ENCODE measurements at regions not wholly inside any gene's neighbourhood (a gene's known extent, or its start where the extent isn't known, plus 50 kb on each side); places are given as distances from the start of the nearest gene placed in this dataset.
"Not testable (repeated sequence)": the region's sequence is repeated elsewhere in the genome, so short reads cannot be mapped to it uniquely, and the experiment has no call there.

DNA sequence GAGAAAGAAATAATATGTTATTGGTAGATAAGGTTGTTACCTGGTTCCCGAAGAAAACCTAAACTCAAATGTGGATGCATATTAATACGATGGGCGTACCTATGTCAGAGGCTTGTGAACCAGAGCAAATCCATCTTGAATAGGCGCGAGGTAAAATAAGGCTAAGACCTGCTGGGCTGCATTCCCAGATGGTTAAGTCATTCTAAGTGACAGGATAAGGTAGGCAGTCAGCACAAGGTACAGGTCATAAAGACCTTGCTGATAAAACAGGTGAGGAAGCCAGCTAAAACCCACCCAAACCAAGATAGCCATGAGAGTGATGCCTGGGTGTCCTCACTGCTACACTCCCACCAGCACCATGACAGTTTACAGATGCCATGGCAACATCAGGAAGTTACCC lies 1400.1 kb downstream of the CDH8 start:
- no peak for ATAC-seq
- no peak for DNase-seq
- no peak overlapping the region for H3K27ac Mint-ChIP-seq
- no peak overlapping the region for H3K4me3 Mint-ChIP-seq
- no peaks in the 10 kb centered on the region for H3K9me3 ChIP-seq (ENCODE audit: control insufficient read depth, low read length, poor library complexity, severe bottlenecking)
- no peaks in the 10 kb centered on the region for H3K27me3 Mint-ChIP-seq
- no peaks in the 10 kb centered on the region for H3K36me3 Mint-ChIP-seq (ENCODE audit: low read depth)
- no peaks in the 10 kb centered on the region for H3K4me1 Mint-ChIP-seq

DNA sequence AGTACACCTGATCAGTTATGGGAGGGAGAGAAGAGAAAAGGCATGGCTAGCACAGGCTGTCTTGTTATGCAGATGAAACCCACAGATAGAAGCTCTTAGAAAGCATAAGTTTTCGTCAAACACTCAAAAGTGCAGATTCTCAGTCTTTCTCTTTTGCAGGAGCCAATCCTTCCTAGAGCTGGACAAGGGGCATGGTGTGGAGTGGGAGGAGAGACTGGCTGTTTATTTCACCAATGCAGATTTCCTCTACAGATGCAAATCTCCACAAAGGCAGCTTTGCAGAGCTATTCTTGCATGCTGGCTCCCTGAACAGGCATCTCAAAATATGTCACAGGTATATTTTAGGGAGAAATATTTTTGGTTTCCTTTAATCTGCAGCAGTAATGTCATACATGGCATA lies 1400.7 kb downstream of the CDH8 start:
- DNase-seq: no peak
- H3K27me3 Mint-ChIP-seq: no peaks in the 10 kb centered on the region
- no peak overlapping the region for H3K4me3 Mint-ChIP-seq
- peaks cover 2% of the 10 kb centered on the region for H3K9me3 ChIP-seq (ENCODE audit: control insufficient read depth, low read length, poor library complexity, severe bottlenecking)
- H3K36me3 Mint-ChIP-seq (ENCODE audit: low read depth): no peaks in the 10 kb centered on the region
- no peak overlapping the region for H3K27ac Mint-ChIP-seq
- no peaks in the 10 kb centered on the region for H3K4me1 Mint-ChIP-seq
- no peak for ATAC-seq

DNA sequence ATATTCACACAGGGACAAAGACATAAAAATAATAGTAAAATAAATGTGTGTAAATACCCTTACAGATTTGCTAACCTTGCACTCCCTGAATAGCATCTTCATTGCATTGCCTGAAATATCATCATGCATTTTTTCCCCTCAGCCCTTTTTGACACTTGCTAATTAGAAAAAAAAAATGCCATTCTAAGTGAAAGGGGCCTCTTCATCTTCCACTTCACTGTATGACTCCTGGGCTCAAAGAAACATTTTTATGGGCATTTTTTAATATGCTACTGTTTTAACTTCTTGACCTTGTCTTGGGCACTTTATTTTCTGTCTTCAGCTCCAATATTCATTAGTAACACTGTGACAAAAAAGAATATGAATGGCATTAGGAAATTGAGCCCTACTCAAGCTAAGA lies 1424.4 kb downstream of the CDH8 start:
- Mint-ChIP-seq H3K27me3 (no peaks in the 10 kb centered on the region), H3K4me1 (no peaks in the 10 kb centered on the region), H3K27ac (no peak overlapping the region), H3K36me3 (ENCODE audit: low read depth) (no peaks in the 10 kb centered on the region), H3K4me3 (no peak overlapping the region)
- DNase-seq: no peak
- H3K9me3 ChIP-seq (ENCODE audit: control insufficient read depth, low read length, poor library complexity, severe bottlenecking): no peaks in the 10 kb centered on the region
- no peak for ATAC-seq

DNA sequence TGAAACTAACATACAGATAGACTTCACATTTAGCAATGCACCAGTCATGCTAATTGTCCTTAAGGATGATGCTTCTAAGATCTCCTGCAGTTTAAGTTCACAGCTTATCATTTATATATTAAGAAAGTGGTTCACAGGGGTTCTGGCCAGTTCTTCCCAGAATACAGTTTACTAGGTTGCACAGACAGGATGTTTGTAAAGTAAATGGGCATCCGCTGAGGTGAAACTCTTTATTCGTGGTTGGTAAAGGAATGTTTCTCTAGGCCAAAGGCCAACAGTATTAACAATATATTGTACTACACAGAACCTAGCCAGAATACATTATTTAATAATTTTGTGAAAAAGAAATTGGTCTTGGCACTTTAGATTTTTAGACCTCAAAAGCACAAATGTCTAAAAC lies 1427.3 kb downstream of the CDH8 start:
- H3K9me3 ChIP-seq (ENCODE audit: control insufficient read depth, low read length, poor library complexity, severe bottlenecking): no peaks in the 10 kb centered on the region
- DNase-seq: no peak
- Mint-ChIP-seq H3K36me3 (ENCODE audit: low read depth) (no peaks in the 10 kb centered on the region), H3K4me3 (no peak overlapping the region), H3K27me3 (no peaks in the 10 kb centered on the region), H3K27ac (no peak overlapping the region), H3K4me1 (no peaks in the 10 kb centered on the region)
- no peak for ATAC-seq

DNA sequence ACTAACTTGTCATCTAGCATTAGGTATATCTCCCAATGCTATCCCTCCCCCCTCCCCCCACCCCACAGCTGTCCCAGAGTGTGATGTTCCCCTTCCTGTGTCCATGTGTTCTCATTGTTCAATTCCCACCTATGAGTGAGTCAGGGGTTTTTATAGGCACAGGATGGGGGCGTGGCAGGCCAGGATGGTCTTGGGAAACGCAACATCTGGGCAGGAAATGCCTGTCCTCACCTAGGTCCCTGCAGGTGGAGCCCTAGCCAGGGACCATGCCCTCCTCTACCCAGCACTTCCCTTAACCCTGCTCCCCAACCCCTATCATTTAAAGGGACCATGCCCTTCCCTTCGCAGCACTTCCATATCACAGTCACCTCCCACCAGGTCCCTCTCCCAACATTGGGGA lies 1430.6 kb downstream of the CDH8 start:
- H3K4me1 Mint-ChIP-seq; H3K27me3 Mint-ChIP-seq; ATAC-seq; H3K36me3 Mint-ChIP-seq (ENCODE audit: low read depth); H3K9me3 ChIP-seq (ENCODE audit: control insufficient read depth, low read length, poor library complexity, severe bottlenecking); H3K4me3 Mint-ChIP-seq; H3K27ac Mint-ChIP-seq; DNase-seq: not testable (repeated sequence)

DNA sequence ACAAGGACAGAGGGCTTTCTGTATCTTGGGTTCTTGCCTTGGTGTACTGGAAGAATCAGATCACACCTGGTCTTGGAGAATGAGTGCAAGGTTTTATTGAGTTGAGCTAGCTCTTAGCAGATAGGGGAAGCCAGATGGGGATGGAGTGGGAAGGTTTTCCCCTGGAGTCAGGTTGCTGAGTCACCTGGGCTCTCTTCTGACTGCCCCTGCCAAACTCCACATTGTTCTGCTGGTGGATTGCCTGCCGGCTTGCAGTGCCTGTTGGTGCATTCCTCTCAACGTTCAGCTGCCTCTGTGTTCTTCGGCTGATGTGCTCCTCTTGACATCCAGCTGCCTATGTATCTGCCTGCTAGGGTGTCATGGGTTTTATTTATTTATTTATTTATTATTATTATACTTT lies 1431.1 kb downstream of the CDH8 start:
- H3K36me3 Mint-ChIP-seq (ENCODE audit: low read depth): no peaks in the 10 kb centered on the region
- no peaks in the 10 kb centered on the region for H3K27me3 Mint-ChIP-seq
- H3K27ac Mint-ChIP-seq: no peak overlapping the region
- H3K9me3 ChIP-seq (ENCODE audit: control insufficient read depth, low read length, poor library complexity, severe bottlenecking): no peaks in the 10 kb centered on the region
- ATAC-seq (no peak), DNase-seq (no peak)
- no peaks in the 10 kb centered on the region for H3K4me1 Mint-ChIP-seq
- no peak overlapping the region for H3K4me3 Mint-ChIP-seq

DNA sequence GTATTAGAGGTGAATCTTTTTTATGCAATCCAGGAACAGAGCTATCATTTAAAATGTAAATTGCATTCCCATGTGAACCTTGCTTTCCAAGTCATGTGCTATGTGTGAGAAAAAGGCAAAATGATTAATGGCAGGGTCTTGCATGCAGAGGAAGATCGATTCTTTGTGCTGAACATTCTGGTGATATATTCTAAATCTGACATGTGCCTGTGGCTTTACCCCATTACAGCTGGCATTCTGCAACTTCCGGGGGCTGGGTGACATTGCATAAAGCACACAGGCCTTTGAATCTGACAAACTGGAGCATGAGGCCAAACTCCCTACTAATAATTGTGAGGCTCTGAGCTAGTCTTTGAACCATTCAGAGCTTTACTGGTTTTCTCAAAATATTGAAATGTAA lies 1449.7 kb downstream of the CDH8 start:
- DNase-seq: no peak
- Mint-ChIP-seq H3K4me3 (no peak overlapping the region), H3K27ac (no peak overlapping the region), H3K4me1 (no peaks in the 10 kb centered on the region), H3K27me3 (no peaks in the 10 kb centered on the region), H3K36me3 (ENCODE audit: low read depth) (no peaks in the 10 kb centered on the region)
- H3K9me3 ChIP-seq (ENCODE audit: control insufficient read depth, low read length, poor library complexity, severe bottlenecking): peaks cover 2% of the 10 kb centered on the region
- ATAC-seq: no peak

DNA sequence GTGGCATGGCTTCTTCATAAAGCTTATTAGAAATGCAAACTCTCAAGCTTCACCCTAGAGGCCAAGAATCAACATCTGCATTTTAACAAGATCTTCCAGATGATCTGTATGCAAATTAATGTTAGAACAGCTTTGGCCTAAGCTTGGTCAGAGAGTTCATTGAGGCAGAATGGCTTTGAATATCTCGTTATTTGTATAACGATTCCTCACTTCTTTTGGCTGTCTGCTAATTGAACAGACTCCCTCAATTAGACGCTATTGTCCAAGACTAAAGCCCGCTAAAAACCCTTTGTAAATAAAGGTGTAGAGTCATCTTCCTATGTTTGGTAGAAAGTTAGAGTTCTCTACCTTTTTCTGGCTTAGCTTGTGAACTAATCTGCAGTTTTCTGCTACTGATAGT lies 1453.7 kb downstream of the CDH8 start:
- DNase-seq (no peak), ATAC-seq (no peak)
- no peak overlapping the region for H3K27ac Mint-ChIP-seq
- no peaks in the 10 kb centered on the region for H3K36me3 Mint-ChIP-seq (ENCODE audit: low read depth)
- no peak overlapping the region for H3K4me3 Mint-ChIP-seq
- no peaks in the 10 kb centered on the region for H3K4me1 Mint-ChIP-seq
- peaks cover 2% of the 10 kb centered on the region for H3K9me3 ChIP-seq (ENCODE audit: control insufficient read depth, low read length, poor library complexity, severe bottlenecking)
- H3K27me3 Mint-ChIP-seq: no peaks in the 10 kb centered on the region

DNA sequence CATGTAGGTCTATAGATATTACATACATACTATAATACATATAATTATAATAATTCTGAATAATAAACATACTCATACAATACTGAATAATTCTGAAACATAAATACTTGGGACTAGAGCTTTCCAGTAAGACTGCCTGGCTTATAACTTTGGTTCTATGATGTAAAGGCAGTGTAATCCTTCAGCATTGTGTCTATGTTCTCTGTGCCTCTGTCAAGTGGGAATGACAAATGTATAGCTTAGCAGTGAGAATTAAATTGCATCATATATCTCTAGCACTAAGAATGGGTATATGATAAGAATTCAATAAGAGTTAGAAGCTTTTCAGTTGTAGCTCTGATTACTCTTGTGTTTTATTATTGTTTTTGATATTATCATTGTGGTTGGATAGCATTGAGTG lies 1469.3 kb downstream of the CDH8 start:
- H3K4me3 Mint-ChIP-seq: no peak overlapping the region
- H3K9me3 ChIP-seq (ENCODE audit: control insufficient read depth, low read length, poor library complexity, severe bottlenecking): no peaks in the 10 kb centered on the region
- no peaks in the 10 kb centered on the region for H3K4me1 Mint-ChIP-seq
- H3K27ac Mint-ChIP-seq: no peak overlapping the region
- DNase-seq (no peak), ATAC-seq (no peak)
- H3K36me3 Mint-ChIP-seq (ENCODE audit: low read depth): no peaks in the 10 kb centered on the region
- no peaks in the 10 kb centered on the region for H3K27me3 Mint-ChIP-seq

DNA sequence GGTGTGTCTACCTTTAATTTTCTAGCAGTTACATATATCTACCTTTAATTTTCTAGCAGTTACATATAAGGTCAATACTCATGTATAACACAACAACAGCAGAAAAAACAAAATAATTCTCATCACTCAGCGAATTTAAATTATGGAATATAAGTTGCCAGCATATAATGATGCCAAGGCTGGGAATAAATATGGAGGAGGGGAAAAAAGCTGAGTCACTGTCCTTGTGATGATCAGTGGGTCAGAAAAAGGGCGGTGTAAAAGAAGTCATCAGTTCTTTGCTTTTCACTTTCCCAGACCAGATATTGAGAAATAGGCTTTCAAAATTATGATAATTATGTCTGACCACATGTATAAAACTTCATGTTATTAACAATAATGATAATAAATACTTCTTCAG lies 1471.7 kb downstream of the CDH8 start:
- no peak for ATAC-seq
- H3K9me3 ChIP-seq (ENCODE audit: control insufficient read depth, low read length, poor library complexity, severe bottlenecking): no peaks in the 10 kb centered on the region
- Mint-ChIP-seq H3K27ac (no peak overlapping the region), H3K27me3 (no peaks in the 10 kb centered on the region), H3K4me3 (no peak overlapping the region), H3K36me3 (ENCODE audit: low read depth) (no peaks in the 10 kb centered on the region), H3K4me1 (no peaks in the 10 kb centered on the region)
- no peak for DNase-seq

DNA sequence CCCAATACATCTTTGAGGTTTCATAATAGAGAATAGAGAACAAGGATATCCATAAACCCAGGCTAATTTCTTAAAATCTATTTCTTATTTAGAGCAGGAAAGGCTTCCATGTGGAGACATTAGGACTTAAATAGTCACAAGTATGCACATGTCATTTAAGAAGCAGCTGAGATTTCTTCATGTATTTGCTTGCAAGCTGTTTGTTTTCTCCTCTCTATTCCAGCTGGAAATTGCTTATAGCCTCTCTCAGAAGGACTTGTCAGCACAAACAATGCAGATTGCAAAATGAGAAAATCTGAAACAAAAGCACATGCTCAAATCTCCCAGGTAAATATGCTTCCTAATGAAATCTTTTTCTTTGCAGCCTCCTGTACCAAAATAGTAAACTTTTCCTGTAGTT lies 1473.1 kb downstream of the CDH8 start:
- Mint-ChIP-seq H3K36me3 (ENCODE audit: low read depth) (no peaks in the 10 kb centered on the region), H3K4me1 (no peaks in the 10 kb centered on the region), H3K27me3 (no peaks in the 10 kb centered on the region), H3K27ac (no peak overlapping the region), H3K4me3 (no peak overlapping the region)
- ATAC-seq: no peak
- no peak for DNase-seq
- peaks cover under 1% of the 10 kb centered on the region for H3K9me3 ChIP-seq (ENCODE audit: control insufficient read depth, low read length, poor library complexity, severe bottlenecking)

DNA sequence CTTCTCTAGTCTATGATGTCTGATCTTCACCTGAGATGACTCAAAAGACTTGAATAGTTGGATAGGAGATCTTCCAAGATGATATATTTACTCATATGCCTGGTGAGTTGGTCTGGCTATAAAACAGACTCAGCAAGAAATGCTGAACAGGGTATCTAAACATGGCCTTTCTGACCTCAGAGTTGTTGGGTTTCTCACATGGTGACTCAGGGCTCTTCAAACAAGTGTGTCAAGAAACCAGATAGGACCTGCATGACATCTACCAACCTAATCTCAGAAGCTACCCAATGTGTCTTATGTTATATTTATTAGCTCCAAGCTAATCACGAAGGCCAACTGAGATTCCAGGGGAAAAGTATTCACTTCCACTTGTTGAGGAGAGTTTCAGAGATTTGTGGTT lies 1477.3 kb downstream of the CDH8 start:
- no peak for DNase-seq
- Mint-ChIP-seq H3K36me3 (ENCODE audit: low read depth) (no peaks in the 10 kb centered on the region), H3K27ac (no peak overlapping the region), H3K27me3 (no peaks in the 10 kb centered on the region), H3K4me3 (no peak overlapping the region), H3K4me1 (no peaks in the 10 kb centered on the region)
- ATAC-seq: no peak
- peaks cover 4% of the 10 kb centered on the region for H3K9me3 ChIP-seq (ENCODE audit: control insufficient read depth, low read length, poor library complexity, severe bottlenecking)

DNA sequence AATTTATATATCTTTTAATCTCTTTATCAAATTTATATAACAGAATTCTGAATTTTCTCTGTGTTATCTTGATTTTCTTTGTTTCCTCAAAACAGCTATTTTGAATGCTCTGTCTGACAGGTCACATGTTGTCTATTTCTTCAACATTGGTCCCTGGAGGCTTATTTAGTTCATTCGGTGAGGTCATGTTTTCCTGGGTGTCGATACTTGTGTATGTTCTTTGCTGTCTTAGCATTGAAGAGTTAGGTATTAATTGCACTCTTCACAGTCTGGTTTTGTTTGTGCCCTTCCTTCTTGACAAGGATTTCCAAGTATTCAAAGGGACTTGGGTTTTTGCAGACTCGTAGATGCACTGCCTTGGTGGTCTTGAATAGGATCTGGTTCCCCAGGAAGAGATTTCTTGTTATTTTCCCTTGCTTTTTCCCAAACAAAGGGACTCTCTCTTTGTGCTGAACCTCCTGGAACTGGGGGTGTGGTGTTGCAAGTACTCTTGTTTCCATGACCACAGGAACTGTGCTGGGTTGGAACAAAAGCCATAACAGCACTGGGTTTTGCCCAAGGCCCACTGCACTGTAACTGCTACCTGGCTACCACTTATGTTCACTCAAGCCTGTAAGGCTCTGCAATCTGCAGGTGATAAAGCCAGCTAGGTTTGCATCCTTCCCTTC lies 1483.0 kb downstream of the CDH8 start:
- H3K27ac Mint-ChIP-seq: no peak overlapping the region
- H3K9me3 ChIP-seq (ENCODE audit: control insufficient read depth, low read length, poor library complexity, severe bottlenecking): peaks cover 4% of the 10 kb centered on the region
- no peaks in the 10 kb centered on the region for H3K4me1 Mint-ChIP-seq
- no peak overlapping the region for H3K4me3 Mint-ChIP-seq
- no peaks in the 10 kb centered on the region for H3K36me3 Mint-ChIP-seq (ENCODE audit: low read depth)
- ATAC-seq: no peak
- no peaks in the 10 kb centered on the region for H3K27me3 Mint-ChIP-seq
- DNase-seq: no peak

DNA sequence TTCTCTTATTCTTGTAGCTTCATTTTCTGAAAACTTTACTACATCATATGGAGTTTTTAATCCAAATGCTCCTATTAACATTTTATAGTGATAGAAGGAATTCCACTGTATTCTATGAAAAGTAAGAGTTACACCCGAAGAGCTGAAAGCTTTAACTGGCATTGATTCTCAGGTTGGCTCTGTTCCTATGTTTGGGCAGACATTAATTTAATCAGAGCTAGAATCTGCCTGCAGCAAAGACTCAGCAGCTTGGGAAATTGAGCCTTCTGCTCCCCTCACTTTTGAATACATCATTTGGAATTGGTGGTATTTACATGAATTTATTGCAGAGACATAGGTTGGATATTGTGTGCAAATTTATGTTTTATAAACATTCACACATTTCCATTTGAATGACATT lies 1494.7 kb downstream of the CDH8 start:
- Mint-ChIP-seq H3K4me3 (no peak overlapping the region), H3K27ac (no peak overlapping the region), H3K36me3 (ENCODE audit: low read depth) (no peaks in the 10 kb centered on the region), H3K4me1 (no peaks in the 10 kb centered on the region), H3K27me3 (no peaks in the 10 kb centered on the region)
- ATAC-seq (no peak), DNase-seq (no peak)
- no peaks in the 10 kb centered on the region for H3K9me3 ChIP-seq (ENCODE audit: control insufficient read depth, low read length, poor library complexity, severe bottlenecking)

Measured in T-helper 17 cell (primary cell).